B cell (primary cell): ENCODE measurements at regions not wholly inside any gene's neighbourhood (a gene's known extent, or its start where the extent isn't known, plus 50 kb on each side); places are given as distances from the start of the nearest gene placed in this dataset.

ENCODE experiments used
- CTCF ChIP-seq: fragments of 200-600 bp; IDR thresholded peaks from one replicate; pipeline ENCODE4 v1.8.0; 2022; ENCODE audit warnings: antibody characterized with exemption, mild to moderate bottlenecking
- EZH2 ChIP-seq: IDR thresholded peaks from 2 replicates; pipeline ENCODE4 v1.6.1; 2012; ENCODE audit warnings: borderline replicate concordance, low read depth, mild to moderate bottlenecking, moderate library complexity, low read length; ENCODE audit not compliant: insufficient read depth, poor library complexity, severe bottlenecking

GRCh38 chr2:177000715-177001072, 211.9 kb upstream of the HNRNPA3 start:
- TF ChIP-seq CTCF (no peak), EZH2 (no peak)
